ENCODE measurements at regions not wholly inside any gene's neighbourhood (a gene's known extent, or its start where the extent isn't known, plus 50 kb on each side); places are given as distances from the start of the nearest gene placed in this dataset.

GRCh38 chr2:181352158-181352557 lies 105.0 kb upstream of the ITGA4 start:
- no peak for TF ChIP-seq EZH2 (IDR thresholded peaks at IDR 0.05; ENCODE audit: insufficient read depth, poor library complexity, severe bottlenecking)
- no peak for TF ChIP-seq EZH2phosphoT487 (IDR thresholded peaks at IDR 0.05; ENCODE audit: insufficient read depth, low read depth)

All from GM23248 (cell line).